ENCODE measurements at regions not wholly inside any gene's neighbourhood (a gene's known extent, or its start where the extent isn't known, plus 50 kb on each side); places are given as distances from the start of the nearest gene placed in this dataset.

DNA sequence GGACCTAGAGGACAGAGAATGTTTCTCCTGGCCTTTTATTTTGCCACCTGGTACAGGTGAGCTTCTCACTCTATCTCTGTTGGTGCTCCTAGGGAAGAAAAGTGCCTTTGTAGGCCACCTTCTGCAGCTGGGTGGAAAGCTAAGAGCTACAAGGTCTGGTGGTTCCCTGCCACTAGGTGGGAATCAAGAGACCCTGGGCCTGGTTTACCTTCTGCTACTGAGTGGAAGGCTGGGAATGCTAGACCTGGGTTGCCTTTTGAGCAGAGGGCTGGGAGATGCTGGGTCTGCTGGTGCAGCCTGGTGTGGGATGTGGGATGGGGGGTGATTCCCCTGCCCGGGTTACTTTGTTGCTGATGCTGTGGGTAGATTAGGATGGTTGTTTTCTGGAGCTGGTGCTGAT lies 72.6 kb downstream of the EBLN2 start:
- TF ChIP-seq, protein P1, sequence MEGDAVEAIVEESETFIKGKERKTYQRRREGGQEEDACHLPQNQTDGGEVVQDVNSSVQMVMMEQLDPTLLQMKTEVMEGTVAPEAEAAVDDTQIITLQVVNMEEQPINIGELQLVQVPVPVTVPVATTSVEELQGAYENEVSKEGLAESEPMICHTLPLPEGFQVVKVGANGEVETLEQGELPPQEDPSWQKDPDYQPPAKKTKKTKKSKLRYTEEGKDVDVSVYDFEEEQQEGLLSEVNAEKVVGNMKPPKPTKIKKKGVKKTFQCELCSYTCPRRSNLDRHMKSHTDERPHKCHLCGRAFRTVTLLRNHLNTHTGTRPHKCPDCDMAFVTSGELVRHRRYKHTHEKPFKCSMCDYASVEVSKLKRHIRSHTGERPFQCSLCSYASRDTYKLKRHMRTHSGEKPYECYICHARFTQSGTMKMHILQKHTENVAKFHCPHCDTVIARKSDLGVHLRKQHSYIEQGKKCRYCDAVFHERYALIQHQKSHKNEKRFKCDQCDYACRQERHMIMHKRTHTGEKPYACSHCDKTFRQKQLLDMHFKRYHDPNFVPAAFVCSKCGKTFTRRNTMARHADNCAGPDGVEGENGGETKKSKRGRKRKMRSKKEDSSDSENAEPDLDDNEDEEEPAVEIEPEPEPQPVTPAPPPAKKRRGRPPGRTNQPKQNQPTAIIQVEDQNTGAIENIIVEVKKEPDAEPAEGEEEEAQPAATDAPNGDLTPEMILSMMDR (IDR thresholded peaks at IDR 0.05) = no peak
- TF ChIP-seq POLR2A (IDR thresholded peaks at IDR 0.05) = no peak
